GM21737 (cell line): ENCODE measurements at regions not wholly inside any gene's neighbourhood (a gene's known extent, or its start where the extent isn't known, plus 50 kb on each side); places are given as distances from the start of the nearest gene placed in this dataset.

Experiments used
- ATAC-seq: cut with Tn5 transposase; IDR thresholded peaks from one replicate; pipeline ENCODE4 v1.9.1; 2021; ENCODE audit warnings: mild to moderate bottlenecking, moderate library complexity; ENCODE audit not compliant: unreplicated experiment

DNA sequence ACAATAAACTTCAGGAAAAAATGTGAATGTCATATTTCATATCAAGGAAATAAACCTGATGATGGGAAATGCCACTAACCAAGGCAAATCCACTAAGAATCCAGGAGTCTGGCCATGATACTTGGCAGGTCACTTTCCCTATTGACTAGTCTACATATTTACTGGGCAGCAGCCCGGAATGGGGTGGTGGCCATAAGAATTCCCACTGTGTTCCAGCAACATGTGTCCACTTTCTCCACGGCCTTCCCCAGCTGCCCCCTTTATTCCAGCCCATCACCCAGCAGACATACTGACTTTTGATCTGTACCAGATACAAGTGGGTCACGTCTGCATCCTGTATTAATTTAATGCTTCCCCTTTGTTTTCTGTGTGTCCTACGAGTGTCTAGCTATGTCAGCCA, 234.5 kb upstream of the PRDM1 start:
- ATAC-seq = no peak

DNA sequence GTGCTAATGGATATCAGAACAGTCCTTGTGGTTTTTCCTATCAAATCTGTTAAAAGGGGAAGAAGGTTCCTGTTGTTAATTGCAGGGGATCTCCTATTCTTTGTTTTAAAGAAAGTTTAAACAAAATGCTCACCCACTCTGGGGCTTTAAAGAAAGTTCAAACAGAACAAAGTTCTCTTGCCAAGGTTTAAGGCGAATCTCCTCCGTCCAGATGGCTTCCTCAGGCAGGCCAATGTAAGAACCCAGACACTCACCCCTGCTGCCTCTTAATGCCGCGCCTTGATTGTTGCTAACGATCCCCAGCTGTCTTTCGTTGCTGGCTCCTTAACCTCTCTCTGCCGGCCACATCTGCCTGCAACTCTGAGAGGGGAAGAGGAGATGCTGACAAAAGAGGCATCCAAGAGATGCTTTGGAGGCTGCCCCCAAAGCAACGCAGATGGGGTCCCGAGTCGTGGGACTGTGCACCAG, 235.0 kb upstream of the PRDM1 start:
- no peak for ATAC-seq

DNA sequence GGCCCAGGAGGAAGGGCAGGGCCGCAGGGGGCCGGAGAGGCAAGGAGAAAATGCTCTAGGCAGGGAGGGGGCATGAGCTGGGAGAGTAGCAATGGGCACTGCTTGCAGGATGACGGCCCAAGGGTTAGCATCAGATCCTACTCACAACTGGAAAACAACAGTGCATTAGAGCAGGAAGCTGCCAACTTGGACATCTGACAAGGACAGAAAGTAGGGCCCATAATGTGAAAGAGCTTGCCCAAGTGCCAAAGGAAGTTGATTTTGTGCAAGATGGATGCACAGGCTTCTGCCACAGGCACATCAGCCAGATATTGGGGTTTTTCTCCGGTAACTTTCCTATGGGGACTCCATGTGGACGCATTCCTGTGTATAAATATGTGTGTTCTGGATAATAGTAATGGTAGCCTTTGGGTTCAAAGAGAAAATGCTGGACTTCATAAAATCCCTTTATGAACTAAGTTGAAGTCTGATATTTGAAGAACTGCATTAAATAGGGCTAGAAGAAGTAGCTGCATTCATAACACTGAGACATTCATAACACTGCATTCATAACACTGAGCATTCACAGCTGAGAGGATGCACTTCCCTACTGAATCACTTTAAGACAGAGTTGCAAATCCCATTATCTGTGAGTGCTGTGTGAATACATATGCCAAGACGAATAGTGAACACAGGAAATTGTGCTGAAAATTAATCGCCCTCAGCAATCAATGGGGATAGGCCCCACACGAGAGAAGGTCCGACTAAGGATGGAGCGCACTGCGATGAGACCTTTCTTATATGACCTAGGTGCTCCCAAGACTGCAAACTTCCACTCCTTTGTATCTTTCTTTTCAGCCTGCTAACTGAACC, 235.6 kb upstream of the PRDM1 start:
- ATAC-seq = no peak

GRCh38 chr6:105849746-105850145, 236.4 kb upstream of the PRDM1 start:
- no peak for ATAC-seq

DNA sequence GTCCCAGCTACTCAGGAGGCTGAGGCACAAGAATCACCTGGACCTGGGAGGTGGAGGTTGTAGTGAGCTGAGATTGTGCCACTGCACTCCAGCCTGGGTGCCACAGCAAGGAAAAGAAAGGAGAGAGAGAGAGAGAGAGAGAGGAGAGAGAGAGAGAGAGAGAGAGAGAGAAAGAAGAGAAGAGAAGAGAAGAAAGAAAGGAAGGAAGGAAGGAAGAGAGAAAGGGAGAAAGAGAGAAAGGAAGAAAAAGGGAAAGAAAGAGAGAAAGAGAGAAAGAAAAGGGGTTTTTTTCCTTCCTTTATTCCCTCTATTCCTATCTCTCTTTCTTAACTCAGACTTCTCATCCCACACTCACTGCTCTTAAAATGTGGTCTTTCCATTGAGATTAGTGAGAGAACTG, 238.7 kb upstream of the PRDM1 start:
- ATAC-seq = no peak

- ATAC-seq = no peak
Measured at GRCh38 chr6:105844275-105844883, 241.8 kb upstream of the PRDM1 start.

DNA sequence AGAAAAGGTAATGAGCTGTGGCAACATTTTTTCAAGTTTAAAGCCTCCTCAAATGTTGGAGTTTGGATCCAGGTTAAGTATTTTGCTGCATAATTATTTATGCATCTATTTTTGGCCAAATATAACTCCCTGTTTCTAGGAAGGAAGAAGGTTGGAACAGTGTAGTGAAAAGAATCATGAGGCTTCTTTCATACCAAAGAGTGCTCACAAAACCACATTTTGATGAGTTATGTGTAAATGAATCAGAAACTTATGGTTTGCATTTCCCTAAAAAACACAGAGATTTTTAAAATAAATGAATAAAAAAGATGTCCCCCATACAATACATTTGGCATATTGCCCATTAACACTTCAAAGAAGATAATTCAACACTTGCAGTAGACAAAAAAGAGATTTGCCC, 246.9 kb upstream of the PRDM1 start:
- no peak for ATAC-seq

DNA sequence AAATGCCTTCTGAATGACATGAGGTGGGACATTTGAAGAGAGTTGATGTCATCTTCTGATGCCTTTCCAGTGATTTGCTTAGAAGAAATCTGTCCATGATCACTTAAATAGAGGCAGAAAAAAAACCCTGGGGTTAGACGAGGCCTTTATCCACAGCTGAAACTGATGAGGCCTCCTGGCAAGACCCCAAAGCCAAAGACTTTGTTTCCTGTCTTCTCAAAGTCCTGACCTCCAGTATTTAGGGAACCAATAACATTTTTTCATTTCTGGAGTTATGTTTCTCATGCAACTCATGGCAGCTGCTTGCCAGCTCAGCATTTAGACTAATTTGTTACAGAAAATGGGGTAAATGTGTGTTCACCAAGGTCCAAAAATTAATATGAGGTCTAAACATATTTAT, 248.0 kb upstream of the PRDM1 start:
- ATAC-seq = no peak

GRCh38 chr6:105836889-105837288, 249.2 kb upstream of the PRDM1 start:
- ATAC-seq = no peak

GRCh38 chr6:105836379-105836778, 249.8 kb upstream of the PRDM1 start:
- ATAC-seq = no peak

DNA sequence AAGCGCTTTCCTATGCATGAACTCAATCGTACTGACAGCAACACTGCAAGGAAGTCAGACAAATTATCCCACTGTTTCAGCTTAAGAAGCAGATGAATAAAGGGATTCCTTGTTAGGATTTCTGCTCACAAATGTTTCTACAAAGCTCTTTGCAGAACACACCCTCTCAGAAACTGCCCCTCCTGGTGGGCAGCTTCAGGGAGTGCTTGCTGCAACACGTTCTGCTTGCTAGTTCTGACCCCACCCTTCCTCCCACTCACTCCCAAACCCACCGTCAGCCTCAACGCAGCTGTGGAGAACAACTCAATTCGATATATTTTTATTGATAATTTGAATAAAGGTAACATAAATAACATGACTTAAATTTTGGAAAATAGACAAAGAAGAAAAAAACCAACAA, 250.8 kb upstream of the PRDM1 start:
- no peak for ATAC-seq

- no peak for ATAC-seq
Measured at GRCh38 chr6:105833959-105834947, 251.9 kb upstream of the PRDM1 start.

- no peak for ATAC-seq
Measured at GRCh38 chr6:105832313-105832761, 253.8 kb upstream of the PRDM1 start.

DNA sequence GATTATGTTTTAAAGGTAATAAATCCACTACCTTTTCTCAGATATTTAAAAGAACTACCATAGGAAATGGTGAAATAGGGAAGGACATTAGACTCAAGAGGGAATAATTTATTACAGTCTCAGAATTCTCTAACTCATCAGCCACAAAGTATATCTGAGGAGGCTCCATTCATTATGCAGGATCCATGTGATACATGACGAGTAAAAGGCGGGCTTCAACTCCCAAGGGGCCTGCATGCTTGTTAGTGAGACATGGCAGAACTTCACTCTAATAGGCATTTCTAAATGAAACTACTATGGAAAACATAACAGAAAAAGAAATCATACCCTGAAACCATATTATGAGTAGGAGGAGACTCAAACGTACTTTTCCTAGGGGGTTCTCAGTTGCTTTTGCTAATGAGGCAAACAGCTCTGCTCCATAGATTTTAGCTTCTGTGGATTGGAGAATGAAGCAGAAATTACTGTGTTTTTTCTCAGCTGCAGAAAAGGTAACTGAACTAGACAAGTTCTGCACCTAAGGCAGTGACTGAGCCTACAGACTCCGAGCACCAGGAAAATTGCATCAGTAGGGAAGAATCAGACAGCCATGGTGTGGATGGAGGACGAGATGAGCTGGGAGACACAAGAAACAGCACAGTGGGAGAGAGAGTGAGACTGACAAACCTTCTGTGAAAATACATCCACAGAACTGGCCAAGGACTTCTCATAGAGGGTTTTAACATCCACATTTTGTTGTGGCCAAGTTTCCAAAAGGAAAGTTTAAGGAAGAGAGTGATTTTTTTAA, 254.6 kb upstream of the PRDM1 start:
- ATAC-seq = no peak

GRCh38 chr6:105825210-105825609, 260.9 kb upstream of the PRDM1 start:
- no peak for ATAC-seq

GRCh38 chr6:105824732-105825131, 261.4 kb upstream of the PRDM1 start:
- no peak for ATAC-seq

- no peak for ATAC-seq
Measured at GRCh38 chr6:105821777-105822176, 264.4 kb upstream of the PRDM1 start.

DNA sequence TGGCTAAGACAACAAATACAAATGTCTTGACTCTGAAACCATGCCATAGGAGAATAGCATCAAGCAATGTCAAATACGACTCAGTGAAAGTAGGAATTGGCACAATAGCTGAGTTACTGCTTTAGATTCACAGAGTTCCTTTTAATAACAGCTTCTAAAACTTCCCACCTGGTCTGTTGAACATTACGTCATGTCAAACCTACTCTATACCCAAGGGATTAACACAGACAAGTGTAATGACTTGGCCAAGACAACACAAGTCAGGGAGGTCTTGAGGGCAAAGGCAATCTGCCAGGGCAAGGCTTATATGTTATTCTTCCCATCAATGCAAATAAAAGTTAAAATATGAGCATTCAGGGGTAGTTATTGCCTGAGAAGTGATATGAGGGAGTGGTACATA, 265.1 kb upstream of the PRDM1 start:
- ATAC-seq = no peak

GRCh38 chr6:105819745-105820144, 266.4 kb upstream of the PRDM1 start:
- no peak for ATAC-seq

GRCh38 chr6:105818505-105818904, 267.6 kb upstream of the PRDM1 start:
- ATAC-seq = no peak
